ENCODE measurements at regions not wholly inside any gene's neighbourhood (a gene's known extent, or its start where the extent isn't known, plus 50 kb on each side); places are given as distances from the start of the nearest gene placed in this dataset.

DNA sequence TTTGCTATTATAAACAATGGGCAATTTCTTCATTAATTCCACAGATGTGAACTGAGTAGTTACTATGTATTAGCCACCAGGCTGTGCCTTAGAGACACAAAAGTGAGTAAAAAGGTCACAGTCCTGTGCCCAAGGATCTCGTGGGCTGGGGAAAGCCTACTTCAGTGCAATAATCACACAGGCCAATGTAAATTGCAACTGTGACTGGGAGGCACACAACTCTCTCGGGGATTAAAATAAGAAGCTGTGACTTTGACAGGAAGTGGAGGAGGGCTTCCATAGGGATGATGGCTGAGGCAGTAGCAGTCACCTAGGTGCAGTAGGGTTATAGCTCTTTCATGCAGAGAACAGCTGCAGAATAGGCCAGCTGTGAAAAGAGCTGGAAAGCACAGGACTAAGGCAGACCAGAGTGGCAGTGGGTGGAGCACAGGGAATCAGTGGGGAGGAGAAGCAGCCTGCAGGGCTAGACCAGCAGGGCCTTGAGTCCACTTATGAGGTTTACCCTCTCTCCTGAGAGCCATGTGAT, 121.9 kb downstream of the MAB21L3 start:
- DNase-seq (ENCODE audit: low spot score): no peak

DNA sequence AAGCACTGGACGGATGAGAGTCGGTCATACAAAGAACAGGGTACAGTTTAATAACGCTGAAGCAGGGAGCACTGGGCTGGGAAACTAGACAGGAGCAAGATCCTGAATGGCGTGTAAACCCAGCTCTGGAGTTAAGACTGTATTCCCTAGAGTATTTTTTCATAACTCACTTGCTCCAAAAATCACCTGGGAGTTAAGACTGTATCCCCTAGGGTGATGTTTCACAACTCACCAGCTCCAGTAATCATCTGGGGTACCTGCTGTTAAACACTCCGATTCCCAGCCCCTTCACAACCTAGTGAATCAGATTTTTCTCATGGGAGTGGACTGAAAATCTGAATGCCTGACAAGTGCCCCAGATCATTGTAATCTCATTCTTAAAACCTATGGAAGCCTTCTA, 123.2 kb downstream of the MAB21L3 start:
- no peak for DNase-seq (ENCODE audit: low spot score)

DNA sequence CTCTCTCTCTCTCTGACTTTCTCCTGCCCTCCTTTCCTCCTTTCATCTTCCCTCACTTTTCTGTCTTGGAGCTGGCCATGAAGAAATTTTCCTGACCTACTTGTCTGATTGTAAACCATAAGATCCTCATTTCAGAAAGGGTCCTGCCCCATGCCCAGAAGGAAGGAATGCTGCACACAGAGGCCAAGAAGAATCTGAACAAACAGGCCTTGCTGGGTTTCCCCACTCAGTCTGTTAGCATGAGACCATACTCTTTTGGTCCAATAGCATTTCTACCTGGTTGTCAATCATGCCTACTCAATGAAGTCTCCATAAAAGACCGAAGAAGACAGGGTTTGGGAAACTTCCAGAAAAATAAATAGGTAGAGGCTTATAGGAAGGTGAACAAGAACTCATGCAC, 128.7 kb downstream of the MAB21L3 start:
- no peak for DNase-seq (ENCODE audit: low spot score)

DNA sequence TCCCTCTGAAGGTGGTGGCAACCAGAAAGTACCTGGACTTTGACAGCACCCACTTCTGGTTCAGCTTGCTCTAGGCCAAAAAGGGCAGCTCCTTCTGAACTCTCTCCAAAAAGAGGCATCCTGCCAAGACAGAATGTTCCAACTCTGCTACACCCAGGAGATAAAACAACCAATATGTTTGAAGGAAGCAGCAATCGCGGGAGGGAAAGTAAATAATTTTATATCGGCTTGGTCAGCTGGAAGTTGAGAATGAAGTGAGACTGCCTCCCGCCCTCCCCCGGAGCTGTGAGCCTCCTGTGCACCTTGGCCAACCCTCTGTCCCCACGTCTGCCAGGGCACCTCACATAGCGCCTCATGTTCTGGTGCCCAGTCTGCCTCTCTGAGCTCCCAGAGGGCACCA, 130.3 kb upstream of the ATP1A1 start:
- no peak for DNase-seq (ENCODE audit: low spot score)

DNA sequence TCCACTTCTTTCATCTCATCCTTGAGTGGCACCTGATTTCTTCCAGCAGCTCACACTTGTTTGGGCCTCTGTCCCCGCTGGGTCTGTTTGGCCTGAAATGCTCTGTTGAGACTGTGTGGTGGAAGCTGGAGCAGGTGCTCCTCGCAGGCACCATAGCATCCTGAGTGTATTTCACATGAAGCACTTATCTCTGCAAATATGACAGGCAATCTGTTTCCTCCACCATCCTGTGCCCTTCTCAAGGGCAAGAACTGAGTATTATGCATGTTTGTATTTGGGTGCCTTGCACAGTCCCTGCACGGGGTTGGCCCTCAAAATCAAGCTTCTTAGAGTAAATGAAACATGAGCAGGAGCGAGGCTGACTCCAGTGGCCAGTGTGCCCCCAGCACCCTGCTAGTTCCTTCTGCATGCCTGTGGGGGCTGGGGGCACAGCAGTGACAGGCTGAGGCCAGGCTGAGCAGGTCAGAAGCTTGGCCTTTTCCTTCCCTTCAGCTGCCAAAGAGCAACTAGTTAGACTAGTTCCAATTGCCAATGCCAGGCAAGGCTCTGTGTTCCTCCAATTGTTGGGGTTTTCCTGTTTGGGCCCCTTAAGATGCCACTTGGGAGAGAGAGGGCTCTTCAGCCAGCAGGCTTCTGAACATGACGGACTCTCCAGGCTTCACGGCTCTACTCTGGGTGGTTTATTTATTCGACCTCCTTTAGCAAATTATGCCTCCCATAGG, 129.6 kb upstream of the ATP1A1 start:
- DNase-seq (ENCODE audit: low spot score): no peak

DNA sequence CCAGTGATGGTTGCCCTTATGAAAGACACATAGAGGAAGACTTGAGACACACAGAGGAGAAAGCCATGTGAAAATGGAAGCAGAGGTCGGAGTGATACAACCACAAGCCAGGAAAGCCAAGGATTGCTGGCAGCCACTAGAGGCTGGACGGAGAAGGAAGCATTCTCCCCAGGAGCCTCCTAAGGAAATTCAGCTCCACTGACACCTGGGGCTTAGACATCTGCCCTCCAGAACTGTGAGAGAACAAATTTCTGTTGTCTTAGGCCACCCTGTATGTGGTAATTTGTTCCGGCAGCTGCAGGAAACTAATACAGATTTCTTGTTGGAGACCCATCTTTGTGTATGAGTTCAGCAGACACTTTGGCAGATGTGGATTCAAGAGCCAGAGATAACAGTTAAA, 126.9 kb upstream of the ATP1A1 start:
- no peak for DNase-seq (ENCODE audit: low spot score)

DNA sequence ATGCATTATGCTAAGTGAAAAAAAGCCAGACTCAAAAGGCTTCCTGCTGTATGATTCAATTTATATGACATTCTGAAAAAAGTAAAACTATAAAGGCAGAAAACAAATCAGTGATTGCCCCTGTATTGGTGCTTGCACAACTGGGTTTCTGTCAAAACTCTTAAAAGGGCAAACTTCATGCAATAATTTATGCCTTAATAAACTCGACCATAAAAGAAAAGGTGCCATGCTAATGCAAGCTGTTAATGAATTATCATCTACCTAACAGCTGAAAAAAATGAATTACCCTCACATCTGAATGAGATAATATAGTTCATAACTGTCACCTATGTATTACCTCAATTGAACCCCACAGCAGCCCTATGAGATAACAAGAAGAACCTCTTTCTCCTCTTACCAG, 120.8 kb upstream of the ATP1A1 start:
- DNase-seq (ENCODE audit: low spot score): no peak

DNA sequence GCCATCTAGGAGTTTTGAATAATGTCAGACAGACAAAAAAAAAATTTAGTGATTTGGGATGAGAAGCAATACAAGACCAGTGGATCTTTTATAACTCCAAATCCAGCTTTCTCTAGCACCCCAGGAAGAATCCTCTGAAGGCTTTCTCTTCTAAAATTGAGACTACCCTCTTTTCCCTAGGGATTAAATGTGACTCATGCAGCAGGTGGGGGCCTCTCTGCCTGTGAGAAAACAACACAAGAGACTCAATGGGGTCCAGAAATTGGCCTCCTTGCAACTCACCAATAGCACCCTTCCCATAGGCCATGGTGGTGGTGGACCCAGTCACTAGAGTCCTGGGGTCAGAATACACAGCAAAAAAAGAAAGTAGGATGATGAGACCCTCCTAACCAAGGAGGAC, 120.3 kb upstream of the ATP1A1 start:
- no peak for DNase-seq (ENCODE audit: low spot score)

DNA sequence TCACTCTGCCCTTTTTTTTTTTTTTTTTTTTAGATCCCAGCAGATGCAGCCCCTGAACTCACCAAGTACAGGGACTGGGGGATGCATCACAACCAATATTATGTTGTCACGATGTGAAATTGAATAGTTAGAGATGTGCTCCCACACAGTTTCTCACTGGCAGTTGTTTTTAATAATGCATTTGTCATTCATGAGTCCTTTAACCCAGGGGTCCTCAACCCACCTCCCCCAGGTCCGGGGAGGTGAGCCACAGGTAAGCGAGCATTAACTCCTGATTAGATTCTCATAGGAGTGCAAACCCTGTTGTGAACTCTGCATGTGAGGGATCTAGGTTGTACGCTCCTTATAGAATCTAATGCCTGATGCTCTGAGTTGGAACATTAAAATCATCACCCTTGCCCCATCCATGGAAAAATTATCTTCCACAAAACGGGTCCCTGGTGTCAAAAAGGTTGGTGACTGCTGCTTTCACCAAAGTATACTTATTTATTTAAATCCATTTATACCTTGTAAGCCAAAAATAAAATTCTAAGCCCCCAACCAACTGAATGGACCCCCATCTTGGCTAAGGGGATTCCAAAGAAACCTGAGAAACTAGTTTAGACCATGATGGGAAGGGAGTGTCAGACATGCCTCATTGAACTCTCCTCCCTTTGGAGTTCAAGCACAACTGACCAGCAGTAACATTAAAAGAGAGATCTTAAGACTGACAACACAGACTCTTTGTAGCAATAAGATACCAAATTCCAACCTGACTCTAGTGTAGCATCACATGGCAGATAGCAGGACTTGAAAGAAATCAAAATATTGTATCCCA, 119.3 kb upstream of the ATP1A1 start:
- DNase-seq (ENCODE audit: low spot score): no peak

DNA sequence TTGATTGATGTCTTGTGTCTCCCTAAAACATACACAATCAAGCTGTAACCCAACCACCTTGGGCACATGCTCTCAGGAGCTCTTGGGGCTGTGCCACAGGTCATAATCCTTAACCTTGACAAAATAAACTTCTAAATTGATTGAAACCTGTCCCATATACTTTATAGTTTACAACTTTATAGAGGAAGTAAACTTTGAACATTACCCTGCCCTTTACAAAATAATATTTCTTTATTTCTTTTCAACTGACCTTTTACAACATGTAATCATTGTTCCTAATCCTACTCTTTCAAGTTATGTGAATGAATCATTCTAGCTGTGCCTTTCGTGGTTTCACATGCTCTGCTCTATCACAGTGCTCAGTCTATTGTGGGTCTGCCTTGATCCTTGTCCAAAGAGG, 118.3 kb upstream of the ATP1A1 start:
- no peak for DNase-seq (ENCODE audit: low spot score)

DNA sequence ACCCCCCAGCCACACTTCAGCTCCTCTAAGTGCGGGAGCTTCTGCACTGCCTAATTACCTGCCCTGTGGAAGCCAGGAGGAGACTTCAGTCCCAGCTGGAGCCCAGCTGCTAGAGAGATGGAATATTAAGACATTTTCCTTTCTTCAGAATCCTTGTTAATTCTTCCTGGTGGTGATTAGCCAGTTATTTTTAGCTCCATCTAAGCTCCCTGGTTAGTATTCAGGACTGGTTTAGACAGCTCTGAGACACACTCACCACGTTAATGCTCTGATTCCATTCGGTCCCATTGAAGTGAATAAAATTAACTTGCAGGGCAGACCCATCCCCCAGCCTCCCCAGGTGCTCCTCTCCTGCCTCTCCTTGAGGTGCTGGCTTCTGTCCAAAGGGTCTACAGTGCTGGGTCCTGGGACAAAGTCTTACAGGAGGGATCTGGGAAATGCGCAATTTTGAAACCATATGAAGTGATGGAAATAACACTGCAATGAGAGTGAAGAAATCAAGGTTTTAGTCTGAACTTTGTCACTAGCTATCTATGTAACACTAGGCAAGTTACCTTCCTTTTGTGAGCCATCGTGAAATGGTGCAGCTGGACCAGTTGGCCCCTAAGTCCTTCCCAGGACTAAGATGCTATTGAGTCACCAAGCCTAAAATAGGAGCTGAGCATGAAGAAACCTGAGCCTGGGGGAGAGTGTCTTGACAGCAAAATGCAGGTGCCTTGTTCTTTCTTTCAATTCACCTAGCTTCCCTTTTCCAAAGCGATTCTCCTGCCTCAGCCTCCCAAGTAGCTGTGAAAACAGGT, 117.4 kb upstream of the ATP1A1 start:
- no peak for DNase-seq (ENCODE audit: low spot score)

DNA sequence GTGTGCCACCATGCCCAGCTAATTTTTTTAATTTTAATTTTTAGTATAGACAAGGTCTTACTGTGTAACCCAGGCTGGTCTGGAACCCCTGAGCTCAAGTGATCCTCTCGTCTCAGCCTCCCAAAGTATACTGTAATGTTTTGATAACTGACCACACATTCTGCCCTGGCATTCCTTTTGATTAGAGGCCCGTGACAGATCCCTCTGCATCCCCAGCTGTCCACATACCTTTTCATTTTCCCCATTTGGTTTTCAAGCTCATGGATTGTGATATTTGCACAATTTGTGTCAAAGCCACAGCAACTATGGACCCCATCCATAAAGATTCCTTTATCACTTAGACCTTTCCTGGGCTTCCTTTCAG, 116.8 kb upstream of the ATP1A1 start:
- no peak for DNase-seq (ENCODE audit: low spot score)

DNA sequence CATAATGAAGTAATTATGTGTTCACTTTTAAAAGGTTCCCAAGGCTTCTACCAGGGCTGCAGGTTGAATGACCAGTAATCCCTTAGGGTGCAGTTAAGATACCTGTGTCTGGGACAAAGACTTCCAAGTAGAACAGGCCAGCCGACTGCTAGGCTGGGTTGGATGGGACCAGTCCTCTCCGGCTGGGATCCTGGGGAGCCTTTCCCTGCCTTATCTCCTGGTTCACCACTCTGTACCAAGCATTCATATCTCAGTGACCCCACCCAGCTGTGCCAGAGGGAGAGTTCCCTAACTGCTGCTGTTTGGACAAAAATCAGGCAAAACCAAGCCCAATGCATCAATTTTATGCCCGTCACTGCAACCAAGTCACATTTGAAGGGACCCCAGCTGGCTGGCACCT, 116.2 kb upstream of the ATP1A1 start:
- DNase-seq (ENCODE audit: low spot score): no peak

DNA sequence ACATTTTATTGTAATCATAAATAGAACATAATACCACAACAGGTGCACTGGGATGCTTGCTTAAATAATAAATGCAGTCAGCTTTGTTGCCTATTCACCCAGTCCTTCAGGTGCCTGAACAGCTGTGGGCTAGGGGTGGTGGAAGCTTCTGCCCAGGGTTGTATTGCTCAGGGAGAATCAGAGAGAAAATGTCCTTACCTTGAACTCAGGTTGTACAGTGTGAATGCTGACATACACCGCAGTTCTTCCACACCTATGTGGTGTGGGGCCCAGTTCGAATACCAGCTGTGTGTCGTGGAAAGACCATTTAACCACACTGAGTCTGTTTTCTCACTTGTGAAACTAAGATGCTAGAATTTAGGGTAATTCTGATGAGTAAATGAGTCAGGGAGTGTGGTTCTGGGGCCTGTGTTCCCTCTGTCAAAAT, 115.7 kb upstream of the ATP1A1 start:
- no peak for DNase-seq (ENCODE audit: low spot score)

DNA sequence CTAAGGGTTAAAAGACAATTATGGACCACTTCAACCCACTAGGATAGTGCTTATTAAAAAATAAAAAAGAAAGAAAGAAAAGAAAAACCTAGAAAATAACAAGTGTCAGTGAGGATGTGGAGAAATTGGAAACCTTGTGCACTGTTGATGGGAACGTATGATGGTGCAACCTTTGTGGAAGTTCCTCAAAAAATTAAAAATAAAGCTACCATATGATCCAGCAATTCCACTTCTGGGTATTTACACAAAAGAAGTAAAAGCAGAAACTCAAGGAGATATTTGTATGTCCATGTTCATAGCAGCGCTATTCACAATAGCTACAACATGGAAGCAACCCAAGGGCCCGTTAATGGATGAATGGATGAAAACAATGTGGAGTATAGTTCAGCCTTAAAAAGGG, 115.2 kb upstream of the ATP1A1 start:
- DNase-seq (ENCODE audit: low spot score): no peak

DNA sequence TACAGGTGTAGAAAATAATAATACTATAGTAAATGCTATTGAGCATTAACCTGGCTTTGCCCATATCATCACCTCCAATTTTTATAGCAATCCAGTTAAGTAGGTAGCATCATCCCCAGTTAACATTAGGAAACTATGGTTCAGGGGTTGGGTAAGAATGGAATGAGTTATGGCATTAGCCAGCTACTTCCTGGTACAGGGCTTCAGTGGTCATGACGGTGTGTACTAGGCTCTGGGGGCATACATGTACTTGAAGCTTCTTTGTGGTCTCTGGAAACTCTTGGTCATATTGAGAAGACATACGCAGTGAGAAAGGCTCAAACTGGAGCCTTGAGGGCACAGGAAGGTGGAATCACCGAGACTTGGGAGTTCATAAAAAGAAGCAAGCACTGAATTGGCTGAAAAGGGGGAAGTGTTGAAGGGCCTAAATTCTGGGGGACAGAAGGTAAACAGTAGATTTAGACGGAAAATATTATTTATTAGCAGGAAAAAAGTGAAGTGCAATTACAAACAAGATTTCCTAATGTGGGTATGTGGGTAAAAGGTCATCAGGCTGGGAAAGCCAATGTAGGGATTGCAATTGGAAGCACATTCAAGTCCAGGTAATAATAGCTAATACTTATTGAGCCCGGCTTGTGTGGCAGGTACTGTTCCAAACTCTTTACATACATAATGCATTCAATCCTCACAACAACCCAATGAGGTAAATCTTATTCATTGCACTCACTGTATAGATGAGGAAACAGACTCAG, 114.2 kb upstream of the ATP1A1 start:
- DNase-seq (ENCODE audit: low spot score): no peak

DNA sequence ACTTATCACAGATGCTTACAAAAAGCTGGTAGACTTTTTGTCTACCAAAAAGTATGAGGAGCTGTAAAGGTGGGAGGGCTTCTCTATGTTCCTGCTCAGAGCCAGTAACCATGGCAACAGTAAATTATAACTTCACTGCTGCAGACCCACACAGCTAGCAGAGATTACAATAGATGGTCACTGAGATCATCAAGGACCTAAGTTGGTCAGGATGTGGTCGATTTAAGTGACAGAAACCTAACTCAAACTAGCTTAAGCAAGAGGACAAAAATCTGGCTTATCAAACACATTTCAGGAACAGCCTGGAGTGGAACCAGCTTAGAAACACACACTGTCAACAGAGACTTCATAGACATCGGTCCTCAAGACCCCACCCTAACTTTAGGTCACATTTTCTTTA, 113.4 kb upstream of the ATP1A1 start:
- DNase-seq (ENCODE audit: low spot score): no peak

DNA sequence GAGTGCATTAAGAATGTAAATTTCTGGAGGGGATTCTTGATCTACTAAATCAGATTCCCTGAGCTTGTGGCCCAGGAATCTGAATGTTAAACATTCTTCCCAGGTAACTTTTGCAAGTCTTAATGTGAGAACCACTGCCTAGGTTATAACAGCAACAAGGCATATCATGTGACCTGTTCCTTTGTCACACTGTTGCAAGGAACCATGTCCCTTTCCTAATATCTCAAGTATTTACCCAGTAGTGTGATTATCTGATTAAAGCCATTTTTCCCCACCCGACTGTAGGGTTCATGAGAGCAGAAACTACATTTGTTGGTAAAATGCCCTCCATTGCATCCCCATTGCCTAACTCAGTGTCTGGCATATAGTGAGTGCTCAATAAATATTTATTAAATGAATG, 112.9 kb upstream of the ATP1A1 start:
- DNase-seq (ENCODE audit: low spot score): no peak

DNA sequence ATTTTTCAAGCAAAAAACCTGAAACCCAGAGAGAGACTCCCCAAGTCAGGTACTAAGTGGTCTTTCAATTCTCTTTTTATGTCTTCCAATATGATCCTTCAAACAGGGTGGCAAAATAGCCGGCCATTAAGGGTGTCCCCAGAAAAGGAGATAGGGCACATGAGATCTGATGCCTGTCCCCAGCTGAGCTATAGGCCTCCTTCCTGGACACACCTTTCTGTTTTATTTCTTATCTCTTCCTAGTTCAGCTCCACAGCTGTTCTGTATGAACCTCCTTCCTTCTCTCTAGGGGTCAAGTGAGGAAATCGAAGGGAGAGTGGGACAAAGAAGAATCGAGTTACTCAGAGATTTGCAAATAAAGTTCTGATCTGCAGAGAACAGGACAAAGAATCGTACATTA, 112.4 kb upstream of the ATP1A1 start:
- no peak for DNase-seq (ENCODE audit: low spot score)

DNA sequence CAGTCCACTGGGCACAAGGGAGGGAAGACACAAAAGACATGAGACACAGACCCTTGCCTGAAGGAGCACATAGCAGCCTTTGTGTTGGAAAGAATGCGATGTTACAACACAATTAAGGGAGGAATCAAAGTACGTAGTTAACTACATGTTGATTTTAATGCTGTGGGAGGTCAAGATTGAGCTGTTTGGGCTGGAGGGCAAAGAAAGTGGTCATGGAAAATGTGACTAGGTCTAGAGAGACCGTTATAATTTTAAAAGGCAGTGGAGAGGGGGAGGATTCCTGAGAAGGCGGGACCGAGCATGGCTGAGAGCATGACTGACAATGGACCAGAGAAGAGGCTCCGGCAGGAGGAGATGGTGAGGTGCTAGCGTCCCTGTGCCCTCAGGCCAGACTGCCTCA, 111.8 kb upstream of the ATP1A1 start:
- DNase-seq (ENCODE audit: low spot score): no peak

DNA sequence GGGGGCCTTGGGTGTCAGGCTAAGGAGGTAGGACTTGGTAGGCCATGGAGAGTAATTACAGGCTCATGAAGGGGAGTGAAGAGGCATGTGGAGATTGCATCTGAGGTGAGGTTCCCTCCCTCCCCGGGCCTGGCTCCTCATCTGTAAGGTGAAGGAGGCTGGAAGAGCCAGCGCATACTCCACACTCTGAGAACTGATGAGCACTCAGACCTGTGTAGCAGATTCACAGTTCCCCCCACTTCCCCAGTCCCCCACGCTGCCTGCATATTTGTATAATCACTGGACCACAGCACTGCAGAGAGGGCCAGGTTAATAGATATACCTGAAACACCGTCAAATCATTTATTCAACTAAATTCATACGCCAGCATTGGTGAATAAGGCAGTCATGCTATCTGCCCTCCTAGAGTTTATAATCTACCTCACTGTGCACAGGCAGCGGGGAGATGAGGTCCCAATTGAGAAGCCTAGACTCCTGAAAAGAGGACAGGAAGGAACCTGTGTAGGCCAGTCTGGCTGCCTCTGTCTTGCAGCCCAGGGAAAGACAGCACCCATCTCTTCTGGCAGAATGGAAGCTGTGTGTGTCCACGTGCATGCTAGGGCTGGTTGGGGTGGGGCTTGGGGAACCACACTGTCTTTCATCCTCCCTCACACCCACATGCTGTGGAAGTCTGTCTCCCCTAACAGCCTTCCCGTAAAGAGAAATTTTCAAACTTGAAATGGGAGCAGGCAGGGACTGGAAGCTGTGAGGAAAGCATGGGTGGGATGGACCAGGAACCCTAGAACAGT, 110.6 kb upstream of the ATP1A1 start:
- no peak for DNase-seq (ENCODE audit: low spot score)
